ENCODE measurements at regions not wholly inside any gene's neighbourhood (a gene's known extent, or its start where the extent isn't known, plus 50 kb on each side); places are given as distances from the start of the nearest gene placed in this dataset.
A peak's percentile ranks its signal among the peaks of the same experiment; 100 is the strongest.

DNA sequence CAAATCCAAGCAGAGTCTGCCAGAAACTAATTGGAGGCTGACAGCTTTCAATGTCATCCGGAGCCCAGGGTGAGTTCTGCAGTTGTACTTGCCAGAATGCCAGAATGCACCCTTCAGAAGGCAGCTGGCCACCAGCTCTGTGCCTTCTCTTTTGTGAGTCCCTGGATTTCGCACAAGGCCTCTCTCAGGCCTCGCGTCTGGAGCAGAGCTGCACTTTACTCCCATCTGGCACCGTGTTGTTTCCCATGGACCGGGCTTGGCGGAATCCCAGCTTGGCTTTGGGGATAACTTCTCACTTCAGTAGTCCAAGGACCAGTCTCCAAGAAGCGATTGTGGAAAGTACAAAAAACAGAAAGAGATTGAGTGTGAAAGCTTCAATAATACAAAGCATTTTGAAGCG lies 451.3 kb upstream of the KIRREL3 start:
- DNase-seq: no peak

- no peak for DNase-seq
These were observed 447.5 kb upstream of the KIRREL3 start for GRCh38 chr11:127448101-127448500.

DNA sequence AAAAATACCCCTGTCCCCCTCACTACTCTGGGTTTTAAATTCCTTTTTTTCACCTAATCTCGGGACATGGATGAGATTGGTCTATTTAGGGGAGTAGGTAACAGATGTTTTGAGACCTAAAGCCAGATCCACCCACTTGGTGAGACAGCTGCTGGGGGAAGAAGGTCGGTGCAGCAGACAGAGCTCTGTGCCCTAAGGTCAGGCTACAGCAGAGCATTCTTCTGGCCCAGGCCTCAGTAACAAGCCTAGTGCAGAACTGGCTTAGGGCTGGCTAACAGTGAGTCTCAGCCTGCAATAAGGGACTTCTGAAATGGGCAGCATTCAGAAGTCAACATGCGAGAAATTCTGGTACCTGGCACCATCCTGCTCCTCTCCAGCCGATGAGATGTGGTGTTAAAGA lies 444.9 kb upstream of the KIRREL3 start:
- no peak for DNase-seq

GRCh38 chr11:127443297-127443696 lies 442.7 kb upstream of the KIRREL3 start:
- DNase-seq: no peak

DNA sequence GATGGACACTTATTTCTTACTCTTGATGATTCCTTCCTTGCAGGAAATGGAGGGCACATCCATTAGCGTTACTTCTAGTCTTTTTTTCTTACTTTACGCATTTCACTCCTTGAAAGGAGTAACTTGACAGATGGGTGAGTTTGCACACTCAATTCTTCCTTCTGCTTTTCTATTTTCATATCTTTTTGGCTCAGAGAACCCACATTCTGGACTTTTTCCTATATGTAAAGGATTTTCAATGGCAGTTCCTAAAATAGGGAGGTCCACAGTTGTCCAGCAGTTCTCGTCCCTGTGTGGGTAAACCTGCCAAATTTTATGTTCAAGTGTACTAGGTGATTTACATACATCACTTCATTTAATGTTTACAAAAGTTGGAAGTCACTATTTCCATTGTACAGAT lies 440.0 kb upstream of the KIRREL3 start:
- no peak for DNase-seq

GRCh38 chr11:127425281-127425680 lies 424.7 kb upstream of the KIRREL3 start:
- DNase-seq: no peak

- no peak for DNase-seq
These were observed 424.1 kb upstream of the KIRREL3 start for GRCh38 chr11:127424661-127425060.

- DNase-seq: no peak
These were observed 419.6 kb upstream of the KIRREL3 start for GRCh38 chr11:127420139-127420538.

GRCh38 chr11:127412722-127413380 lies 412.3 kb upstream of the KIRREL3 start:
- no peak for DNase-seq

DNA sequence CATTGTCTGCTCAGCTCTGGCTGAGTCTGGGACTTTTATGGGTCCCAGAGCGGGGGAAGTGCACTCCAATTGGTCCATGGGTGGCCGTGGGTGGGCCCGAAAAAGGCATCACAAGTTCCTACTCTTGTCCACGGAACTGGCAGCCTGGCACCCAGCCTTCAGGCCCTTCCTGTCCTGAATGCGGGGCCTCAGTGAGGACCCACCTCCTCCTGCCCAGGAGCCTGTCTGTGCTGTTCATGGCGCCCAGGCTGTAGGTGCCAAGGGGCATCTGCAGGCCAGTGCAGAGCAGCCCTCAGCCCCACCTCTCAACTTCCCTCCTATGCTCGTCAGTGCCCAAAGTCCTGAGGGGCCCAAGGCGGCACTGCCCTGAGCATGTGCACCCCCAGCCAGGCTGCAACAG lies 411.7 kb upstream of the KIRREL3 start:
- DNase-seq: no peak

DNA sequence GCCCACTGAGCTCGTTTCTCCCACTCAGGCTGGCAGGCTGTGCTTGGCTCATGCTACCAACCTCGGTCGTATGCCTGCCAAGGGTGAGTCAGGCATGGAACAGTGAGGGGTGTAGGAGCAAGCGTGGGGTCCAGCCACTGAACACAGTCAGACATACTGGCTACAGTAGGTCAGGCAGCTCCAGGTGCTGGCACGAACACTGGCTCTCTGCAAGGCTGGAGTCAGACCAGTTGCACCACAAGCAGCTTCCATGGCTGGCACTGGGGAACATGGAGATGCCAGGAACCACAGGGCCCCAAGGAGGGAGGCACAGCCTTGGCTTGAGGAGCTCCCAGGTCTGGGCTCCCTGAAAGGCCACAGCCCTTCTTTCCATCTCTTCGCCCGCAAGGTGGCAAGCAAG lies 410.7 kb upstream of the KIRREL3 start:
- DNase-seq: no peak

DNA sequence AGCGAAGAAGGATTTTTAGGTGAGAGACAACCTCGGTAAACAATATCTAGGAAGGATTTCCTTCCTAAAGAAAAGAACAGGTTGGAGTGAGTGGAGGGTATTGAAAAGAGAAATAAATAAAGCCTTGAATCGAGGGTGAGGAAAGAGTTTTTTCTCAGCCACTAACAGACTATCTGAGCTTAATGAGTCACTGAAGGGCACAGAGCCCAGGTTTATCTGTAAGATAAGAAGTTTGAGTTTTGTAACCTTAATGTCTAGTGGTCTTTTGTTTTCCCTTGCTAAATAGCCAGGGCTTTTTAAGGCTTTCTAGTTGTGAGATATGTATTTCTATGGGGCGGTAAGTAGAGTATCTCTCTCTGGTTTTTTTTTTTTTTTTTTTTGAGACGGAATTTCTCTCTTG lies 394.5 kb upstream of the KIRREL3 start:
- no peak for DNase-seq

DNA sequence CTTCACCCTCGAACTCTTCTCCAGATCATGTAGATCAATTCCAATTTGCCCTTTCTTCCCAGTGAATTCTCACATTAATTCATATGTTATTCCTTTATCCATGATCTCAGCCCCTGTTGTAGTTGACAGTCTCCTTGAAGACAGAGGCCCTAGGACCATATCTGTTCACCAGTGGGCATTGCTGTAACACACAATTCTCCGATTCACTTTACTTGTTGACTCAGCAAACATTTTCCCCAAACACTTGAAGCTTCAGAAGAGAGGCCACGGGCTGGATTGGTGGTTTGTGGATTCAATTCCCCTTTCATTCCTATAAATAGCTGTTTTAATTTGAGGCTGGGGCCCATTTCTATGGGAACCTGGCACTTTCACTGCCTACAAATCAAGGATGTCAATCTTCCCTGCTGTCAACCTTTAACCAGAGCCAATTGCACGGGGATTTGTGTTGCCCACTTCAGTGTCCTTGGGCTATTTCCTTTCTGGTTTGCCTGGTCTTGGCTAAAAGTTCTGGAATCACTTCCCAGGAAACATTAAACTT lies 393.0 kb upstream of the KIRREL3 start:
- DNase-seq: no peak

DNA sequence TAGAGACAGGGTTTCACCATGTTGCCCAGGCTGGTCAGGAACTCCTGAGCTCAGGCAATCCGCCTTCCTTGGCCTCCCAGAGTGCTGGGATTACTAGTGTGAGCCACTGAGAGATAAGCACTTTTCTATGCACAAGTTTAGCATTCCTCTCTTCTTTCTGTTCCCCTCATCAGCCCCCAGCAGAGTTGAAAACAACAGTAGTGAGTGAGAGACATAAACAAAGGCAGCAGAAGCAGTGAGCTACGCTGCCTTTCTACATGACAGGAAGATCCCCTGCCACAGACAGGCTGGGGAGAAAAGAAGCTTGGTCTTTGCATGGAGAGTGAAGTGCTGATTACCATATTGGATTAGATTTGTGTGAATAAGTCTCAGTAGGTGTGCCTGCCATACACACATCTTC lies 392.0 kb upstream of the KIRREL3 start:
- DNase-seq: no peak

GRCh38 chr11:127390465-127390864 lies 389.9 kb upstream of the KIRREL3 start:
- DNase-seq: no peak

DNA sequence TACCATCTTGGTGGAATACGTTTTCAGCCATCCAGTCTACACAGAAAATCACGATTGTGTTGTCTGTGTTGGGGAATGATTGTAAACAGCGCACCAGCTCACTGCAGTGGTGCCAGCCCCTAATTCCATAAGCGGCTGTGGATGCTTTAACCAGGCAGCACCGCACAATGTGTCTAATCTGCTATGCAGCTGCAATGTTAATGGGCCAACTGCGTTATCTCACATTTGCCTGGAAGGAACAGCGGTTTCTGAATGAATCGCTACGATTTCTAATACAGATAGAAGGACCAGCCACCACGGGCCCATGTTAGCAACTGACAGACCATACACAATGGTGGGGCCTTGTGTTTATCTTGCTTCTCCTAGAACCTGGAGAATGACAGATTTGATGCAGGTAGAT lies 384.5 kb upstream of the KIRREL3 start:
- DNase-seq: no peak

- DNase-seq: no peak
These were observed 382.5 kb upstream of the KIRREL3 start for GRCh38 chr11:127383026-127383425.

- no peak for DNase-seq
These were observed 380.7 kb upstream of the KIRREL3 start for GRCh38 chr11:127381247-127381646.

GRCh38 chr11:127379686-127380085 lies 379.1 kb upstream of the KIRREL3 start:
- DNase-seq: no peak

DNA sequence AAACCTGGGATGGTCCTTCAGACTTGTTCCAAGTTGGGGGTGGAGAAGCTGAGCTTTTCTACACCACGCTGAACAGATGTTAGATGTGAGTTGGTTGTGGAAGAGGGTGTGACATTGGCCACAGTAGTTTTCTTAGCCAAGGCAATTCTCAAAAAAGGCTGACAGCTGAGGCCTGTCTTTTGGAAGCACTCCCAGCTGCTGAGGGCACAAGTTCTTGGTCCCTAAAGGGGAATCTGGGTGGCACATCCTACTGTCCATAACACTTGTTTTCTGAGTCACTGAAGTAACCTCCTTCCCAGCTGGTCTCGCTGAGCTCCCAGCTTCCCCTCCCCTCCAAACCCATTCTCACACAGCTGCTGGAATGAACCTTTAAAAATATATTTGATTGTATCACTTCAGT lies 375.7 kb upstream of the KIRREL3 start:
- no peak for DNase-seq

DNA sequence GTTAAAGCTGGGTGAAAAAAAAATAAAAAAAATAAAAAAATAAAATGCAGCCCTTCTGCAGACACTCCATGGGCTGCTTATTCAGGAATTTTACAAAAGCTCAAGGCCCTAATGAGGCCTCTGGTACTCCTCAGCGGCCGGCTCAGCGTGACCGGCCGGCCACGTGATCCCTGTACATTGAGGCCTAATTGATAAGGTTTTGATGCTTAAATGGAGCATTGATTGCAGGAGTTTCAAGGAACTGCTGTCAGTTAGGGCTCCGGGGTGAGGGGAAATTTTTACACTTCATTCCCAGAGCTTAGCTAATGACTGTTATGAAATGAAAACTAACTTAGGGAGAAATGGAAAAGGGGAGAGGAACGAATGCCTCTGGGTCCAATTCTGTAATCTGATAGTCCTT lies 368.8 kb upstream of the KIRREL3 start:
- no peak for DNase-seq

DNA sequence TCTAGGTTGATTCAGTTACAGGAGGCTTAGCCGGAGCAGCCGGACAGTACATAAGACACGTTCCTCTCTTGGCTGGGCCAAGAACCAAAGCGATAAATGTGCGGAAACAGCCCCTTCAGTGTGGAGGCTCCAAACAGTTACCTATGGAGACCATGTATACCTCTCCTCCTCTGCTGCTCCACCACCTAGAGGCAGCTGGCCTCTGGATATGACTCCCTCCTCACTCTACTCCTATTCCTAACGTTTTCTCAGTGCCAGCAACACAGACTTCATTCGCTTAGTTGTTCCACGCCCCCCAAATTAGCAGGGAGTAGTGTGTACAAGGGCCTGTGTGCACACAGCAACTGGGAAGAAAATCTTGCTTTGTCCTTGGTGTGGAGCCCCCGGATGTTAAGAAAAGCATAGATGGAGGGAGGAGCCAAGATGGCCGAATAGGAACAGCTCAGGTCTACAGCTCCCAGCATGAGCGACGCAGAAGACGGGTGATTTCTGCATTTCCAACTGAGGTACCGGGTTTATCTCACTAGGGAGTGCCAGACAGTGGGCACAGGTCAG lies 362.3 kb upstream of the KIRREL3 start:
- peak; percentile 66 for DNase-seq

GRCh38 chr11:127358160-127358559 lies 357.6 kb upstream of the KIRREL3 start:
- DNase-seq: no peak

DNA sequence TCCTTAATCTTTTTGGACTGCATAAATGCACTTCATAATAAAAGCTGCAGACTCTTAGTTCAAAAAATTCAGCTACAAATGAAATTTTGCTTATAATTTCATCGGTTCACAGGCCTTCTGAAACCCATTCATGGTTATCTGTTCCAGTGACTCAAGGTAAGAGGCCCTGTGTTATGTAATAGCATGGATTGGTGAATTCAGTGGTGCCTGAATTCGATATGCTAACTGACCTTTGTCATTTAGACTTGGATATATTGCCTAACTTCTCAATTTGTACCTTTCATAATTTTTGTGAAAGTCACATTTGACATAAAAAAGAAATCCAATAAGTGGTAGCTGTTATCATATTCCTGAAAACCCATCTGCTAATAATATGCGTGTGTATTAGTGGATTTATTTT lies 349.9 kb upstream of the KIRREL3 start:
- no peak for DNase-seq
